HepG2 (cell line): ENCODE measurements at regions not wholly inside any gene's neighbourhood (a gene's known extent, or its start where the extent isn't known, plus 50 kb on each side); places are given as distances from the start of the nearest gene placed in this dataset.

Source experiments
- ARID2 ChIP-seq: sonication (generic); formaldehyde crosslinking; IDR thresholded peaks from 2 replicates; pipeline ENCODE4 v1.8.1; 2022; ENCODE audit warnings: mild to moderate bottlenecking, missing genetic modification reagents, borderline replicate concordance
- ASH2L ChIP-seq: fragments of 300-600, 200-600 bp; sonication (generic); IDR thresholded peaks from 2 replicates; pipeline ENCODE4 v1.7.0; 2017; ENCODE audit warnings: low read depth, mild to moderate bottlenecking, moderate library complexity, mixed read lengths, low read length; ENCODE audit not compliant: insufficient read length
- ATF3 ChIP-seq: sonication (generic); formaldehyde crosslinking; IDR thresholded peaks from 2 replicates; pipeline ENCODE4 v1.4.0; 2020; ENCODE audit warnings: missing genetic modification reagents
- DZIP1 ChIP-seq: sonication (generic); formaldehyde crosslinking; IDR thresholded peaks from 2 replicates; pipeline ENCODE4 v1.5.0; 2020; ENCODE audit warnings: mild to moderate bottlenecking, missing genetic modification reagents
- ETV5 ChIP-seq: IDR thresholded peaks from 2 replicates; pipeline ENCODE4 v1.6.1; 2018; ENCODE audit warnings: missing biosample characterization, missing genetic modification reagents, inconsistent platforms, borderline replicate concordance
- FOXK2 ChIP-seq: fragments of 450-650 bp; IDR thresholded peaks from 2 replicates; pipeline ENCODE4 v1.6.1; 2016
- GABPA ChIP-seq, 2 experiments: IDR thresholded peaks; 2 replicates each; pipeline ENCODE4 v1.6.1; 2011 to 2016; ENCODE audit warnings: low read depth in 2 of 2, low read length in 1 of 2, missing biosample characterization in 1 of 2, missing genetic modification characterization in 1 of 2
- GATAD1 ChIP-seq: IDR thresholded peaks from 2 replicates; pipeline ENCODE4 v1.6.1; 2016; ENCODE audit warnings: missing genetic modification reagents, missing compliant biosample characterization
- KAT8 ChIP-seq: IDR thresholded peaks from 2 replicates; pipeline ENCODE4 v1.6.1; 2016; ENCODE audit warnings: missing genetic modification reagents, missing compliant biosample characterization
- LBX2 ChIP-seq: sonication (generic); formaldehyde crosslinking; IDR thresholded peaks from 2 replicates; pipeline ENCODE4 v1.5.0; 2020; ENCODE audit warnings: missing genetic modification reagents, mild to moderate bottlenecking, borderline replicate concordance
- MED1 ChIP-seq: sonication (generic); formaldehyde crosslinking; IDR thresholded peaks from 2 replicates; pipeline ENCODE4 v1.4.0; 2020; ENCODE audit warnings: missing genetic modification reagents
- NFIC ChIP-seq: IDR thresholded peaks from 2 replicates; pipeline ENCODE4 v1.6.1; 2012; ENCODE audit warnings: mild to moderate bottlenecking, low read length, inconsistent platforms
- PHF5A ChIP-seq: IDR thresholded peaks from one replicate; pipeline ENCODE4 v1.6.1; 2018; ENCODE audit warnings: low read depth, missing genetic modification reagents; ENCODE audit not compliant: unreplicated experiment
- PPARG ChIP-seq: conservative IDR thresholded peaks from 2 replicates; pipeline ENCODE4 v1.6.1; 2016; ENCODE audit warnings: missing biosample characterization, missing genetic modification reagents
- RCOR2 ChIP-seq: IDR thresholded peaks from 2 replicates; pipeline ENCODE4 v1.6.1; 2016; ENCODE audit warnings: missing biosample characterization, missing genetic modification reagents
- ZBTB1 ChIP-seq: sonication (generic); formaldehyde crosslinking; IDR thresholded peaks from 2 replicates; pipeline ENCODE4 v1.4.0; 2020; ENCODE audit warnings: missing genetic modification reagents, borderline replicate concordance
- ZBTB39 ChIP-seq: sonication (generic); formaldehyde crosslinking; IDR thresholded peaks from 2 replicates; pipeline ENCODE4 v1.5.0; 2020; ENCODE audit warnings: missing genetic modification reagents
- ZNF362 ChIP-seq: sonication (generic); formaldehyde crosslinking; IDR thresholded peaks from 2 replicates; pipeline ENCODE4 v1.4.0; 2020; ENCODE audit warnings: missing genetic modification reagents, mild to moderate bottlenecking, borderline replicate concordance
- ZNF547 ChIP-seq: sonication (generic); formaldehyde crosslinking; IDR thresholded peaks from 2 replicates; pipeline ENCODE4 v1.5.1; 2020; ENCODE audit warnings: mild to moderate bottlenecking, missing genetic modification reagents
- ZNF747 ChIP-seq: sonication (generic); formaldehyde crosslinking; IDR thresholded peaks from 2 replicates; pipeline ENCODE4 v1.8.1; 2023; ENCODE audit warnings: missing genetic modification reagents, mild to moderate bottlenecking, borderline replicate concordance
- ZNF770 ChIP-seq: sonication (generic); formaldehyde crosslinking; IDR thresholded peaks from 2 replicates; pipeline ENCODE4 v1.5.0; 2020; ENCODE audit warnings: mild to moderate bottlenecking, missing genetic modification reagents
- ZNF841 ChIP-seq: sonication (generic); formaldehyde crosslinking; IDR thresholded peaks from 2 replicates; pipeline ENCODE4 v1.8.1; 2023; ENCODE audit warnings: missing genetic modification reagents, borderline replicate concordance
- ZSCAN9 ChIP-seq: IDR thresholded peaks from 2 replicates; pipeline ENCODE4 v1.6.1; 2016; ENCODE audit warnings: borderline replicate concordance

- TF ChIP-seq ZBTB1 (CRISPR knock-in tag) = no peak
- no peak for TF ChIP-seq ATF3
- TF ChIP-seq ETV5 = peak; percentile 11; the same call in 1 of the 2 replicates
- TF ChIP-seq ASH2L = peak; percentile 40
- TF ChIP-seq ZNF770 = no peak
- no peak for TF ChIP-seq ZNF841 (CRISPR knock-in tag)
- TF ChIP-seq ZSCAN9 (CRISPR knock-in tag) = no peak
- no peak for TF ChIP-seq ARID2 (CRISPR knock-in tag)
- no peak for TF ChIP-seq PPARG
- no peak for TF ChIP-seq PHF5A (CRISPR knock-in tag)
- peak; percentile 18; the same call in 1 of the 2 replicates for TF ChIP-seq NFIC
- TF ChIP-seq ZNF747 (CRISPR knock-in tag) = no peak
- no peak for TF ChIP-seq ZNF362
- 0 out of 2 replicates have a peak, but pooled peaks have one; percentile 13 for TF ChIP-seq MED1 (CRISPR knock-in tag)
- TF ChIP-seq FOXK2 = no peak
- TF ChIP-seq RCOR2 (CRISPR knock-in tag) = no peak
- TF ChIP-seq ZNF547 (CRISPR knock-in tag) = no peak
- no peak for TF ChIP-seq KAT8
- no peak for TF ChIP-seq DZIP1 (CRISPR knock-in tag)
- TF ChIP-seq LBX2 (CRISPR knock-in tag) = no peak
- TF ChIP-seq GATAD1 (CRISPR knock-in tag) = no peak
- no peak for TF ChIP-seq ZBTB39 (CRISPR knock-in tag)
- no peak for TF ChIP-seq GABPA (IDR thresholded peaks at IDR 0.05; ENCODE audit: low read depth, low read length)
- TF ChIP-seq GABPA (CRISPR knock-in tag; IDR thresholded peaks at IDR 0.05; ENCODE audit: low read depth) = 0 out of 2 replicates have a peak, but pooled peaks have one; percentile 29
These were observed 79.5 kb upstream of the FAM9C start (continued) for GRCh38 chrX:13123857-13124345.
